ENCODE measurements at regions not wholly inside any gene's neighbourhood (a gene's known extent, or its start where the extent isn't known, plus 50 kb on each side); places are given as distances from the start of the nearest gene placed in this dataset.

GRCh38 chr5:86461169-86461956, 156.4 kb upstream of the COX7C start:
- no peak overlapping the region for H2AFZ ChIP-seq (ENCODE audit: low read length)
- peaks cover 0 to 5% (median 0%) of the 10 kb centered on the region in 4 experiments; a peak in 3 of 7 replicates for H3K4me1 ChIP-seq (replicated peaks in 1 of 4; ENCODE audit: control insufficient read depth in 3 of 4, insufficient read depth in 4 of 4, low read length in 3 of 4)
- no peaks in the 10 kb centered on the region for H3K79me1 ChIP-seq (ENCODE audit: low read depth, low read length)
- WGBS, 2 experiments (ENCODE audit: extremely low coverage in 1 of 2, insufficient coverage in 1 of 2, insufficient read length in 1 of 2, insufficient replicate concordance in 2 of 2, low coverage in 1 of 2, low lambda C conversion rate in 2 of 2, missing lambda C conversion rate in 1 of 2) = 75% methylated on average over 4 of the region's 4 CpGs; no CpG with 5 or more reads in 1 of the 2 experiments
- H2BK20ac ChIP-seq (ENCODE audit: low read length) = no peak overlapping the region
- no peak for TF ChIP-seq TAF1 (IDR thresholded peaks at IDR 0.05; ENCODE audit: low read depth, low read length)
- no peak for TF ChIP-seq CHD2 (IDR thresholded peaks at IDR 0.05; ENCODE audit: low read length)
- TF ChIP-seq YY1 (IDR thresholded peaks at IDR 0.05; ENCODE audit: low read depth, low read length) = no peak
- TF ChIP-seq SIX5 (IDR thresholded peaks at IDR 0.05; ENCODE audit: low read depth, low read length) = no peak
- TF ChIP-seq SUZ12 (IDR thresholded peaks at IDR 0.05; ENCODE audit: low read length) = no peak
- TF ChIP-seq TEAD4 (IDR thresholded peaks at IDR 0.05; ENCODE audit: low read depth, low read length) = no peak
- TF ChIP-seq KDM4A (IDR thresholded peaks at IDR 0.05; ENCODE audit: low read depth, low read length, severe bottlenecking) = no peak
- no peak for TF ChIP-seq SIN3A (conservative IDR thresholded peaks at IDR 0.05 in 1 of 2, IDR thresholded peaks at IDR 0.05 in 1 of 2; ENCODE audit: low read depth in 1 of 2, low read length in 2 of 2)
- no peaks in the 10 kb centered on the region for H3K36me3 ChIP-seq (ENCODE audit: control insufficient read depth in 2 of 4, insufficient read depth in 4 of 4, low read length in 3 of 4)
- no peak overlapping the region for H3K56ac ChIP-seq (replicated peaks; ENCODE audit: insufficient read length, low read depth, low read length)
- no peak overlapping the region for H2BK15ac ChIP-seq (ENCODE audit: low read length)
- no peak overlapping the region for H2BK120ac ChIP-seq (replicated peaks; ENCODE audit: low read depth, low read length)
- FAIRE-seq (no peak), DNase-seq (ENCODE audit: low read depth in 1 of 2, low spot score in 2 of 2) (no peak)
- H3K23ac ChIP-seq (ENCODE audit: insufficient read length) = no peak overlapping the region
- no peak overlapping the region for H3K4me2 ChIP-seq (ENCODE audit: insufficient read depth in 1 of 2, low read depth in 2 of 2, low read length in 2 of 2)
- H3K14ac ChIP-seq (ENCODE audit: insufficient read length) = no peak overlapping the region
- no peaks in the 10 kb centered on the region for H4K20me1 ChIP-seq (replicated peaks in 1 of 2; ENCODE audit: control insufficient read depth in 1 of 2, insufficient read depth in 2 of 2, low read length in 2 of 2)
- no peak overlapping the region for H2BK12ac ChIP-seq (ENCODE audit: low read depth, low read length)
- H3K4ac ChIP-seq (replicated peaks; ENCODE audit: insufficient read length, low read depth, low read length) = no peak overlapping the region
- no peak overlapping the region for H3K27ac ChIP-seq (ENCODE audit: low read depth, low read length)
- H3K18ac ChIP-seq (ENCODE audit: extremely low read depth, low read length) = no peak overlapping the region
- no peak overlapping the region for H2BK5ac ChIP-seq (ENCODE audit: low read depth, low read length)
- H4K5ac ChIP-seq (ENCODE audit: insufficient read length, low read depth, low read length) = no peak overlapping the region
- no peaks in the 10 kb centered on the region for H3K79me2 ChIP-seq (ENCODE audit: control insufficient read depth in 1 of 2, insufficient read depth in 2 of 2, low read length in 2 of 2)
- peaks cover 10 to 11% of the 10 kb centered on the region in 2 experiments; a peak in 3 of 4 replicates for H3K9me3 ChIP-seq (ENCODE audit: insufficient read depth in 2 of 2, low read depth in 1 of 2, low read length in 1 of 2)
- H4K8ac ChIP-seq (ENCODE audit: extremely low read depth, insufficient read depth, low read length) = no peak overlapping the region
- ChIA-PET CTCF (ENCODE audit: partially characterized antibody) (interaction anchor here (0.8 to 2.9 kb wide), 3 partner anchors 10 to 226 kb away, joined by 3 to 16 read pairs (median 7); no protein-coding TSS in a partner anchor), POLR2A (ENCODE audit: partially characterized antibody) (no interaction called here)
- H3K9ac ChIP-seq (replicated peaks in 1 of 4; ENCODE audit: extremely low read depth in 1 of 4, low read depth in 3 of 4, low read length in 3 of 4) = no peak overlapping the region
- H4K91ac ChIP-seq (replicated peaks; ENCODE audit: insufficient read length, low read length) = no peak overlapping the region
- H3K4me3 ChIP-seq (ENCODE audit: extremely low read depth in 1 of 4, insufficient read depth in 2 of 4, low read depth in 3 of 4, low read length in 4 of 4) = no peak overlapping the region
- H3K27me3 ChIP-seq (replicated peaks in 1 of 4; ENCODE audit: control insufficient read depth in 3 of 4, extremely low read depth in 1 of 4, insufficient read depth in 3 of 4, low read length in 3 of 4) = no peaks in the 10 kb centered on the region
- H3K23me2 ChIP-seq (ENCODE audit: low read depth, low read length) = no peaks in the 10 kb centered on the region
- no peak overlapping the region for H2AK5ac ChIP-seq (ENCODE audit: low read depth, low read length)

Measured in H1 (cell line).